ENCODE measurements at regions not wholly inside any gene's neighbourhood (a gene's known extent, or its start where the extent isn't known, plus 50 kb on each side); places are given as distances from the start of the nearest gene placed in this dataset.
"Not testable (repeated sequence)": the region's sequence is repeated elsewhere in the genome, so short reads cannot be mapped to it uniquely, and the experiment has no call there.

DNA sequence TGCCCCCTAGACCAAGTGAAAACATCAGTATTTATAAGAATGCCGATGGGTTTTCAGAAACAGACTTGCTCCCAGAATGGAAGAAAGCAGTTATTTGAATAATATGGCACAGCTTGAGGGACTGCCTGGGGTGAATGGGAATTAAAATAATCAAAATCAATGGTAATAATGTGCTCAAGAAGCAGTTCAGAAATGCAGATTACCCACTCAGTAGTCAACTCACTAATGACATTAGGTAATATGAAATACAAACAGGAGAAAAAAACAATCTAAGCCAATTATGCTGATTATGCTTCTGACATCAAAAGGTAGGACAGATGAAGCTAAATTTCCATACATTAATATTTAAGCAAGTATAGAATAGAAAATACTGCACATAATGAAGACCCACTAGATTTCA is 179.3 kb downstream of the ENC1 start:
- no peak for DNase-seq (ENCODE audit: low spot score)

DNA sequence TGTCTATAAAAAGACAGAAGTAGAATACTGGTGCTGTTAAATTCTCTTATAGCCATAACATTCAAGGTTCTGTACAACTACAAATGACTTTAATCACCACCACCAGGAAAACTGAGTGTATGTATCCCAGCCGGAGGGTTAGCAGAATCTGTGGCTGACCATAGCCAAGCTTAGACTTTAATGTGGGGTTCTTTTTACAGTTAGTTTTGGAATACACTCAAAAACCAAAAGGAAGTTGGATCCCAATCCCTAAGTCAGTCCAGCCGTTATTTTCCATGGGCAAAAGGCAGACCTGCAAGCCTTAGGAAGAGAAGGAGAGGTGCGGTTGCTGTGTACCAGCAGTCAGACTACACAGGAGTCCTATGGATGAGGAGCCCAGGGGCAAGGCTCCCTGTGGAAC is 179.8 kb downstream of the ENC1 start:
- DNase-seq (ENCODE audit: low spot score), result no peak

GRCh38 chr5:74459984-74460383 is 180.5 kb downstream of the ENC1 start:
- no peak for DNase-seq (ENCODE audit: low spot score)

DNA sequence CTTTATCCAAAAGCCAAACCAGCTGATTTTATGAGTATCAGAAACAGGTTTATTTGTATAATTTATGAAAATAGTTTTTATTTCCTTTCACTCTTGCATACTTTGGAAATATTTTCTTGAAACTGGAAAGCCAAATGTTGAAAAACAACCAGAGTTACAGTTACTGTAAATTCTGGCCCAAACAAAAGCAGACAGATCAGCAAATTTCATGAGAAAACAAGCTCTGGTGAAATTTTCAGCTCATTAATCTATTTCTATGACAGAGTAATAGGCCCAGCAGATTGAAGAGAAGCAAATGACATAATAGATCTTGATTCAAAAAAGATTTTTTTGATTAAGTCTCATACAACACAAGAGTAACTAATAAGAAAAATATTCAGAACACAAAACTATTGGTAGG is 182.7 kb downstream of the ENC1 start:
- no peak for DNase-seq (ENCODE audit: low spot score)

- no peak for DNase-seq (ENCODE audit: low spot score)
Measured at GRCh38 chr5:74454263-74455030, 186.1 kb downstream of the ENC1 start.

- no peak for DNase-seq (ENCODE audit: low spot score)
Measured at GRCh38 chr5:74452856-74453255, 187.7 kb downstream of the ENC1 start.

- DNase-seq (ENCODE audit: low spot score), result no peak
Measured at GRCh38 chr5:74450095-74450494, 190.4 kb downstream of the ENC1 start.

- peak; percentile 30 for DNase-seq (ENCODE audit: low spot score)
Measured at GRCh38 chr5:74446725-74447241, 193.7 kb downstream of the ENC1 start.

- DNase-seq (ENCODE audit: low spot score), result no peak
Measured at GRCh38 chr5:74442466-74442865, 198.1 kb downstream of the ENC1 start.

- no peak for DNase-seq (ENCODE audit: low spot score)
Measured at GRCh38 chr5:74441616-74442015, 198.9 kb downstream of the ENC1 start.

DNA sequence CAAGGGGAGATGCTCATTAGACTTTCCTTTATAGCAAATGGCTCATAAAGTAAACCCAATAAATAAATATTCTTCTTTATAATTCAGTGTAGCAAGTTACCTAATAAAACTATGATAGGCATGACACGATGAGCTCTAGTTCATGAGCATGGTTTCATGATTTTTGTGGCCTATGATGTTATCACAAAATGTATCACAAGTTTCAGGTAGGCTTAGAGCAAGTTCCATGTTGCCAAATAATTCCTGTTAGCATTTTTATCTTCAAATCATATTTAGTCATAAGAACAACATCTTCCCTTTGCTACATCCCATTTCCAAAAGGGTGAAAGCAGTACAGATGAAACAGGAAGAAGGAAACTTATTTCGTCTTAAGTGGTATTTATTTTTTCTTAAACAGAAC is 200.2 kb downstream of the ENC1 start:
- DNase-seq (ENCODE audit: low spot score), result no peak

DNA sequence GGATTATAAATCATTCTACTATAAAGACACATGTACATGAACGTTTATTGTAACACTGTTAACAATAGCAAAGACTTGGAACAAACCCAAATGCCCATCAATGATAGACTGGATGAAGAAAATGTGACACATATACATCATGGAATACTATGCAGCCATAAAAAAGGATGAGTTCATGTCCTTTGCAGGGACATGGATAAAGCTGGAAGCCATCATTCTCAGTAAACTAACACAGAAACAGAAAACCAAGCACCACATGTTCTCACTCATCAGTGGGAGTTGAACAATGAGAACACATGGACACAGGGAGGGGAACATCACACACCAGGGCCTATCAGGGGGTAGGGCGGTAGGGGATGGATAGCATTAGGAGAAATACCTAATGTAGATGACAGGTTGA is 202.7 kb downstream of the ENC1 start:
- not testable (repeated sequence) for DNase-seq (ENCODE audit: low spot score)

- peak; percentile 55 for DNase-seq (ENCODE audit: low spot score)
Measured at GRCh38 chr5:74433896-74434829, 206.4 kb downstream of the ENC1 start.

DNA sequence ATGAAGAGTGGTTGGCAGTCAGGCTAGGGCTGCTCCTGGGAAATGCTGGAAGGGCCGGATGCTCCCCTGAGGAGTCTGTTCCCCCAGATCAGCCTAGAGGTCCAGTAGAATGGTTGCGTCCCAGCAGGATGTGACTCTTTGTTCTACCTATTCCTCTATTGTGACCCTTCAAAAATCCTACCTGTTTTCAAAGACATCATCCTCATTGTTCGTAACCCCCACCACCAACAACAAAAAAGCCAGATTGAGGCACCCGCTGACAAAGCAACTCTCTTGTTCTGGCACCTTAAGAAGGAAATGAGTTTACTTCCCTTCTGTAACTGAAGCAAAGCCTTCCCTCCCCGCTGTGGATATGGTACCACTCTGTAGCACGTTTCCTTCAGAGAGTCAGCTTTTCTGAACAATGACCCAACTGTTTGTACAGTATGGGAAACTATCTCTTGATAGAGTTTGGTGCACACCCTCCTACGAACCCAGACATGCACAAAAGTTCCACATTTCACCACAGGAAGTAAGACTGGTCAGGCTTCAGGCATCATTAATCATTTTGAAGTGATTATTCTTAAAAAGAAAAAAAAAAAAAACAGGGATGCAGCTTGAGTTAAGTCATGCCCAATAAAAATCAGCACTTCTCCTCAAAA is 207.2 kb downstream of the ENC1 start:
- peak; percentile 37 for DNase-seq (ENCODE audit: low spot score)

- no peak for DNase-seq (ENCODE audit: low spot score)
Measured at GRCh38 chr5:74432721-74433120, 207.8 kb downstream of the ENC1 start.

- no peak for DNase-seq (ENCODE audit: low spot score)
Measured at GRCh38 chr5:74432216-74432615, 208.3 kb downstream of the ENC1 start.

DNA sequence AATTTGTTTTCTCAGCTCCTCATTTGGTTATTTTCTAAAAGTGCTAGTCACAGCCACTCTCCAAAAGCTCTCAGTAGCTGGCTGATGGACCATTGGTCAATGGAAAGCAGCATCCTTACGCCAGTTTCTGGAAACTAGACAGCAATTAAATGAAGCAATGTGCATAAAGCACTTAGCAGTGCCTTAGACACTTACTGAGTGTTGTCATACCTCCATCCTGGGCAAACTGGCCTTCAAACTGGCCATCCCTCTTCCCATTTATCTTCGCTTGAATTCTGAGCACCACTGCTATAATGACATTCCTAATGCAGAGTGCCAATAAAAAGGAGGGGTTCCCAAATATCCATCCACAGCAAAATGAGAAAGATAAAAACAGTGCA is 209.2 kb downstream of the ENC1 start:
- no peak for DNase-seq (ENCODE audit: low spot score)

- no peak for DNase-seq (ENCODE audit: low spot score)
Measured at GRCh38 chr5:74430631-74431289, 209.8 kb downstream of the ENC1 start.

DNA sequence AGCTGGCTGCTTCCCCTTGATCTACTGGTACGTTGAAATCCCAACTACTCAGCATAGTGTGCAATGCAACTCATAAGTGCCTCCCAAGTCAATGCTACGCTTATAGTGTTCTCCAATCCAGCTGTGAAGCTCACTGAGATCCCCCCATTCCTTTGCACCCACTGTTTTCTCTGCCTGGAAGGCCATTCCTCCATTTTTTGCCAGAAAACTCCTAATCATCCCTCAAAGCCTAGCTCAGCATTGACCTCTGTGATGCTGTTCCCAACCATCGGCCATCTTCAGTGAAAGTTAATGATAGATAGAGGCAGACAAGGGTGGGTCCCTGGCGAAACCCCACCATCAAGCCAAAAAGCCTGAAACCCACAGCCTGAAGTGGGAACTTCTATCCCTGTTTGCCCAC is 211.0 kb downstream of the ENC1 start:
- DNase-seq (ENCODE audit: low spot score), result no peak

GRCh38 chr5:74428876-74429275 is 211.7 kb downstream of the ENC1 start:
- no peak for DNase-seq (ENCODE audit: low spot score)

GRCh38 chr5:74428275-74428674 is 212.3 kb downstream of the ENC1 start:
- no peak for DNase-seq (ENCODE audit: low spot score)

GRCh38 chr5:74426506-74426905 is 214.0 kb downstream of the ENC1 start:
- no peak for DNase-seq (ENCODE audit: low spot score)

Data from AG20443 (cell line).